ENCODE measurements at regions not wholly inside any gene's neighbourhood (a gene's known extent, or its start where the extent isn't known, plus 50 kb on each side); places are given as distances from the start of the nearest gene placed in this dataset.
"Not testable (repeated sequence)": the region's sequence is repeated elsewhere in the genome, so short reads cannot be mapped to it uniquely, and the experiment has no call there.

DNA sequence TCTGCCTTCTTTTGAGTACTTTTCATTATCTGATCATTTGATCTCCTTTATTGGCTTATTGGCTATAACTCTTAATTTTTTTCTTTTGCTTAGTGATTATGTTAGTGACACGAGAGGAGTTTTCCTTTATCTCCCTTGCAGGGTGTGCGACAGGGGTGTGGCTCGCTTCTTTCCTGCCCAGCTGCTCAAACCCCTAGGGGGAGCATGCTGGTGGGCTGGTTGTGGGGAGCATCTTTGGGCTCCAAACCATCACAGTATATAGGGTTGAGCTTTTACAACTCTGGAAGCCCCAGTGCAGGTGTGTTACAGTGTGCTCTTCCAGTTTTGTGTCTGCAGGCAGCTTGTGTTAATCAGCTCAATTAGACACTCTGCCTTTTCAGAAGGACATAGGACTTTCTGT, 357.0 kb upstream of the TMEFF2 start:
- H3K9ac ChIP-seq (ENCODE audit: low read length in 2 of 2): no peak overlapping the region
- H3K27me3 ChIP-seq (ENCODE audit: control insufficient read depth in 1 of 2, insufficient read depth in 2 of 2, low read length in 2 of 2): no peaks in the 10 kb centered on the region
- no peak overlapping the region for H3K4me3 ChIP-seq (ENCODE audit: low read length in 2 of 2)
- no peak overlapping the region for H3K27ac ChIP-seq (ENCODE audit: low read length)
- H3K4me1 ChIP-seq (ENCODE audit: control insufficient read depth, insufficient read depth, low read length): no peaks in the 10 kb centered on the region
- no peaks in the 10 kb centered on the region for H3K9me3 ChIP-seq (ENCODE audit: control insufficient read depth in 2 of 2, low read length in 2 of 2)
- no peaks in the 10 kb centered on the region for H3K36me3 ChIP-seq (ENCODE audit: control insufficient read depth in 2 of 2, insufficient read depth in 2 of 2, low read length in 2 of 2)

- H3K9me3 ChIP-seq (ENCODE audit: control insufficient read depth in 2 of 2, low read length in 2 of 2): no peaks in the 10 kb centered on the region
- H3K36me3 ChIP-seq (ENCODE audit: control insufficient read depth in 2 of 2, insufficient read depth in 2 of 2, low read length in 2 of 2): no peaks in the 10 kb centered on the region
- H3K27me3 ChIP-seq (ENCODE audit: control insufficient read depth in 1 of 2, insufficient read depth in 2 of 2, low read length in 2 of 2): no peaks in the 10 kb centered on the region
- H3K27ac ChIP-seq (ENCODE audit: low read length): no peak overlapping the region
- no peak overlapping the region for H3K4me3 ChIP-seq (ENCODE audit: low read length in 2 of 2)
- no peaks in the 10 kb centered on the region for H3K4me1 ChIP-seq (ENCODE audit: control insufficient read depth, insufficient read depth, low read length)
- H3K9ac ChIP-seq (ENCODE audit: low read length in 2 of 2): no peak overlapping the region
Observed at GRCh38 chr2:192546565-192546964, 351.8 kb upstream of the TMEFF2 start.

- H3K36me3 ChIP-seq (ENCODE audit: control insufficient read depth in 2 of 2, insufficient read depth in 2 of 2, low read length in 2 of 2): no peaks in the 10 kb centered on the region
- no peak overlapping the region for H3K9ac ChIP-seq (ENCODE audit: low read length in 2 of 2)
Observed at GRCh38 chr2:192544371-192544955, 349.7 kb upstream of the TMEFF2 start.

DNA sequence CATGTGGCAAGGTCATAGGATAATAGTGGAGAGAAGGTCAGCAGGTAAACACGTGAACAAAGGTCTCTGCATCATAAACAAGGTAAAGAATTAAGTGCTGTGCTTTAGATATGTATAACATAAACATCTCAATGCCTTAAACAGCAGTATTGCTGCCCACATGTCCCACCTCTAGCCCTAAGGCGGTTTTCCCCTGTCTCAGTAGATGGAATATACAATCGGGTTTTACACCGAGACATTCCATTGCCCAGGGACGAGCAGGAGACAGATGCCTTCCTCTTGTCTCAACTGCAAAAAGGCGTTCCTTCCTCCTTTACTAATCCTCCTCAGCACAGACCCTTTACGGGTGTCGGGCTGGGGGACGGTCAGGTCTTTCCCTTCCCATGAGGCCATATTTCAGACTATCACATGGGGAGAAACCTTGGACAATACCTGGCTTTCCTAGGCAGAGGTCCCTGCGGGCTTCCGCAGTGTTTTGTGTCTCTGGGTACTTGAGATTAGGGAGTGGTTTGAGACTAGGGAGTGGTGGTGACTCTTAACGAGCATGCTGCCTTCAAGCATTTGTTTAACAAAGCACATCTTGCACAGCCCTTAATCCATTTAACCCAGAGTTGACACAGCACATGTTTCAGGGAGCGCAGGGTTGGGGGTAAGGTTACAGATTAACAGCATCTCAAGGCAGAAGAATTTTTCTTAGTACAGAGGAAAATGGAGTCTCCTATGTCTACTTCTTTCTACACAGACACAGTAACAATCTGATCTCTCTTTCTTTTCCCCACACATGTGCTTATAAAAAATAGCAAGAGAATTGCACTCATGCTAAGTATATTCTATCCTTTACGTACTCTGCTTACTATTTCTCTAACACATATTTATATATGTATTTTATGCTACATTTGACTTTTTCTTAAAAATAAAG, 347.7 kb upstream of the TMEFF2 start:
- not testable (repeated sequence) for H3K4me3 ChIP-seq (ENCODE audit: low read length in 2 of 2)

More at GRCh38 chr2:192544371-192544955, 349.7 kb upstream of the TMEFF2 start:
- Histone ChIP-seq H3K4me3 (ENCODE audit: low read length in 2 of 2) (no peak overlapping the region), H3K27me3 (ENCODE audit: control insufficient read depth in 1 of 2, insufficient read depth in 2 of 2, low read length in 2 of 2) (no peaks in the 10 kb centered on the region), H3K4me1 (ENCODE audit: control insufficient read depth, insufficient read depth, low read length) (no peaks in the 10 kb centered on the region), H3K9me3 (ENCODE audit: control insufficient read depth in 2 of 2, low read length in 2 of 2) (no peaks in the 10 kb centered on the region), H3K27ac (ENCODE audit: low read length) (no peak overlapping the region)

DNA sequence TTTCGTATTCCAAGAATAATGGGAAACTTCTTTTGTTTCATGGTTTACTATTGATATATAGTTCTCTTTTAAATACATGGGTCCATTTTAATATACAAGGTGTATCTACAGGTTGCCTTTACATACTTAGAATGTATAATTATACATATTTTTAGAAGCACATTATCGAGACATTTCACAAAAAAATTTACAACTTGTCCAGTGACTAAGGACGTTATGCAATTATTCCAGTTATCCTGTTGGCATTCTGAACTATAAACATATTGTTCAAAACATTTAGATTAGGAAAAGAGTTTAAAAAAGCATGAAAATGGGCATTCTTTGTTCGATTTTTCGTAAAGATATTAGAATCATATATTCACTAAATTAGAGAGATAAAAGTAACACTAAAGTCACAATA, 344.6 kb upstream of the TMEFF2 start:
- H3K9ac ChIP-seq (ENCODE audit: low read length in 2 of 2): no peak overlapping the region
- H3K4me3 ChIP-seq (ENCODE audit: low read length in 2 of 2): no peak overlapping the region
- H3K9me3 ChIP-seq (ENCODE audit: control insufficient read depth in 2 of 2, low read length in 2 of 2): no peaks in the 10 kb centered on the region
- H3K27ac ChIP-seq (ENCODE audit: low read length): no peak overlapping the region
- no peaks in the 10 kb centered on the region for H3K36me3 ChIP-seq (ENCODE audit: control insufficient read depth in 2 of 2, insufficient read depth in 2 of 2, low read length in 2 of 2)
- no peaks in the 10 kb centered on the region for H3K27me3 ChIP-seq (ENCODE audit: control insufficient read depth in 1 of 2, insufficient read depth in 2 of 2, low read length in 2 of 2)
- no peaks in the 10 kb centered on the region for H3K4me1 ChIP-seq (ENCODE audit: control insufficient read depth, insufficient read depth, low read length)

More for the DNA sequence above, 347.7 kb upstream of the TMEFF2 start:
- H3K4me1 ChIP-seq (ENCODE audit: control insufficient read depth, insufficient read depth, low read length); H3K27me3 ChIP-seq (ENCODE audit: control insufficient read depth in 1 of 2, insufficient read depth in 2 of 2, low read length in 2 of 2); H3K9ac ChIP-seq (ENCODE audit: low read length in 2 of 2); H3K27ac ChIP-seq (ENCODE audit: low read length); H3K9me3 ChIP-seq (ENCODE audit: control insufficient read depth in 2 of 2, low read length in 2 of 2); H3K36me3 ChIP-seq (ENCODE audit: control insufficient read depth in 2 of 2, insufficient read depth in 2 of 2, low read length in 2 of 2): not testable (repeated sequence)

- Histone ChIP-seq H3K9ac (ENCODE audit: low read length in 2 of 2) (no peak overlapping the region), H3K27ac (ENCODE audit: low read length) (no peak overlapping the region), H3K4me3 (ENCODE audit: low read length in 2 of 2) (no peak overlapping the region), H3K9me3 (ENCODE audit: control insufficient read depth in 2 of 2, low read length in 2 of 2) (no peaks in the 10 kb centered on the region), H3K36me3 (ENCODE audit: control insufficient read depth in 2 of 2, insufficient read depth in 2 of 2, low read length in 2 of 2) (no peaks in the 10 kb centered on the region), H3K27me3 (ENCODE audit: control insufficient read depth in 1 of 2, insufficient read depth in 2 of 2, low read length in 2 of 2) (no peaks in the 10 kb centered on the region), H3K4me1 (ENCODE audit: control insufficient read depth, insufficient read depth, low read length) (no peaks in the 10 kb centered on the region)
Observed at GRCh38 chr2:192536922-192537624, 342.3 kb upstream of the TMEFF2 start.

GRCh38 chr2:192535956-192536921, 341.5 kb upstream of the TMEFF2 start:
- H3K36me3 ChIP-seq (ENCODE audit: control insufficient read depth in 2 of 2, insufficient read depth in 2 of 2, low read length in 2 of 2): no peaks in the 10 kb centered on the region
- H3K4me3 ChIP-seq (ENCODE audit: low read length in 2 of 2): no peak overlapping the region
- H3K27ac ChIP-seq (ENCODE audit: low read length): no peak overlapping the region
- no peaks in the 10 kb centered on the region for H3K4me1 ChIP-seq (ENCODE audit: control insufficient read depth, insufficient read depth, low read length)
- H3K9me3 ChIP-seq (ENCODE audit: control insufficient read depth in 2 of 2, low read length in 2 of 2): no peaks in the 10 kb centered on the region
- H3K9ac ChIP-seq (ENCODE audit: low read length in 2 of 2): no peak overlapping the region
- H3K27me3 ChIP-seq (ENCODE audit: control insufficient read depth in 1 of 2, insufficient read depth in 2 of 2, low read length in 2 of 2): no peaks in the 10 kb centered on the region

DNA sequence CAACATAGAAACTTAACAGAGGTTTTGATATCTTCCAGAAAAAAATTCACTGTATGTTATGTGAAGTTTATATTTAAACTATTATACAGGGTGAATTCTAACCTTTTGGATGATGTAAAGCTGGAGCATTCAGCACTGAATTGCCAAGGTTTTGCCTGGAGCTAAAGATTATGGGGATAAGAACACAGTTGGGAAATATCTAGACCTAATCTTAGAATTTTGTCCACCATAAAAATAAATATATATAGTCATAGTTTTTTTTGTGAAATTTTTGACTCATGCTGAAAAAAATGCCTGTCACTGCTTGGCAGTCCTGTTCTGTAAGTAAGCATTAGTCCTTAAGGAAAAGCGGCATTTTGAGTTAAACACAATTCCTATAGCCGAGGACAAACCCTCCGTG, 339.3 kb upstream of the TMEFF2 start:
- no peaks in the 10 kb centered on the region for H3K27me3 ChIP-seq (ENCODE audit: control insufficient read depth in 1 of 2, insufficient read depth in 2 of 2, low read length in 2 of 2)
- H3K9me3 ChIP-seq (ENCODE audit: control insufficient read depth in 2 of 2, low read length in 2 of 2): no peaks in the 10 kb centered on the region
- H3K36me3 ChIP-seq (ENCODE audit: control insufficient read depth in 2 of 2, insufficient read depth in 2 of 2, low read length in 2 of 2): no peaks in the 10 kb centered on the region
- H3K27ac ChIP-seq (ENCODE audit: low read length): no peak overlapping the region
- no peaks in the 10 kb centered on the region for H3K4me1 ChIP-seq (ENCODE audit: control insufficient read depth, insufficient read depth, low read length)
- no peak overlapping the region for H3K4me3 ChIP-seq (ENCODE audit: low read length in 2 of 2)
- no peak overlapping the region for H3K9ac ChIP-seq (ENCODE audit: low read length in 2 of 2)

- H3K27me3 ChIP-seq (ENCODE audit: control insufficient read depth in 1 of 2, insufficient read depth in 2 of 2, low read length in 2 of 2); H3K27ac ChIP-seq (ENCODE audit: low read length); H3K9ac ChIP-seq (ENCODE audit: low read length in 2 of 2); H3K36me3 ChIP-seq (ENCODE audit: control insufficient read depth in 2 of 2, insufficient read depth in 2 of 2, low read length in 2 of 2); H3K9me3 ChIP-seq (ENCODE audit: control insufficient read depth in 2 of 2, low read length in 2 of 2); H3K4me3 ChIP-seq (ENCODE audit: low read length in 2 of 2); H3K4me1 ChIP-seq (ENCODE audit: control insufficient read depth, insufficient read depth, low read length): not testable (repeated sequence)
Observed at GRCh38 chr2:192524642-192525251, 330.0 kb upstream of the TMEFF2 start.

DNA sequence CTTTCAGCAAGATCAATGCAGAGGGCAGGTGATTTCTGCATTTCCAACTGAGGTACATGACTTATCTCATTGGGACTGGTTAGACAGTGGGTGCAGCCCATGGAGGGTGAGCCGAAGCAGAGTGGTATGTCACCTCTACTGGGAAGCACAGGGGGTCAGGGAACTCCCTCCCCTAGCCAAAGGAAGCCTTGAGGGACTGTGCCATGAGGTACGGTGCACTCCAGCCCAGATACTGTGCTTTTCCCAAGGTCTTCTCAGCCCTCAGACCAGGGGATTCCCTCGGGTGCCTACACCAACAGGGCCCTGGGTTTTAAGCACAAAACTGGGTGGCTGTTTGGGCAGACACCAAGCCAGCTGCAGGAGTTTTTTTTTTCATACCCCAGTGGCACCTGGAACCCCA, 329.5 kb upstream of the TMEFF2 start:
- H3K27ac ChIP-seq (ENCODE audit: low read length); H3K27me3 ChIP-seq (ENCODE audit: control insufficient read depth in 1 of 2, insufficient read depth in 2 of 2, low read length in 2 of 2); H3K36me3 ChIP-seq (ENCODE audit: control insufficient read depth in 2 of 2, insufficient read depth in 2 of 2, low read length in 2 of 2); H3K9me3 ChIP-seq (ENCODE audit: control insufficient read depth in 2 of 2, low read length in 2 of 2); H3K4me3 ChIP-seq (ENCODE audit: low read length in 2 of 2); H3K9ac ChIP-seq (ENCODE audit: low read length in 2 of 2); H3K4me1 ChIP-seq (ENCODE audit: control insufficient read depth, insufficient read depth, low read length): not testable (repeated sequence)

Data from stomach smooth muscle (tissue), 2 donors.